Loucy (cell line): ENCODE measurements at regions not wholly inside any gene's neighbourhood (a gene's known extent, or its start where the extent isn't known, plus 50 kb on each side); places are given as distances from the start of the nearest gene placed in this dataset.

Experiments
- EZH2phosphoT487 ChIP-seq: fragments of 200-600 bp; IDR thresholded peaks from 2 replicates; pipeline ENCODE4 v1.6.1; 2018; ENCODE audit warnings: antibody characterized with exemption, mild to moderate bottlenecking, moderate library complexity, borderline replicate concordance
- TF ChIP-seq, protein P1 (sequence below): fragments of 200-600 bp; sonication (generic); conservative IDR thresholded peaks from 2 replicates; pipeline ENCODE4 v1.5.1; 2014; ENCODE audit warnings: mild to moderate bottlenecking, antibody characterized with exemption, low read length

GRCh38 chr4:54165438-54165837 lies 63.7 kb upstream of the PDGFRA start:
- TF ChIP-seq, protein P1, sequence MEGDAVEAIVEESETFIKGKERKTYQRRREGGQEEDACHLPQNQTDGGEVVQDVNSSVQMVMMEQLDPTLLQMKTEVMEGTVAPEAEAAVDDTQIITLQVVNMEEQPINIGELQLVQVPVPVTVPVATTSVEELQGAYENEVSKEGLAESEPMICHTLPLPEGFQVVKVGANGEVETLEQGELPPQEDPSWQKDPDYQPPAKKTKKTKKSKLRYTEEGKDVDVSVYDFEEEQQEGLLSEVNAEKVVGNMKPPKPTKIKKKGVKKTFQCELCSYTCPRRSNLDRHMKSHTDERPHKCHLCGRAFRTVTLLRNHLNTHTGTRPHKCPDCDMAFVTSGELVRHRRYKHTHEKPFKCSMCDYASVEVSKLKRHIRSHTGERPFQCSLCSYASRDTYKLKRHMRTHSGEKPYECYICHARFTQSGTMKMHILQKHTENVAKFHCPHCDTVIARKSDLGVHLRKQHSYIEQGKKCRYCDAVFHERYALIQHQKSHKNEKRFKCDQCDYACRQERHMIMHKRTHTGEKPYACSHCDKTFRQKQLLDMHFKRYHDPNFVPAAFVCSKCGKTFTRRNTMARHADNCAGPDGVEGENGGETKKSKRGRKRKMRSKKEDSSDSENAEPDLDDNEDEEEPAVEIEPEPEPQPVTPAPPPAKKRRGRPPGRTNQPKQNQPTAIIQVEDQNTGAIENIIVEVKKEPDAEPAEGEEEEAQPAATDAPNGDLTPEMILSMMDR = no peak
- TF ChIP-seq EZH2phosphoT487 = no peak
